VCaP (cell line): ENCODE measurements at regions not wholly inside any gene's neighbourhood (a gene's known extent, or its start where the extent isn't known, plus 50 kb on each side); places are given as distances from the start of the nearest gene placed in this dataset.
"Not testable (repeated sequence)": the region's sequence is repeated elsewhere in the genome, so short reads cannot be mapped to it uniquely, and the experiment has no call there.

Experiments used
- H3K27ac ChIP-seq: fragments of 450-650 bp; 2 replicates; pipeline ENCODE4 v1.5.1; 2017
- TF ChIP-seq, protein P1 (sequence below): fragments of 450-650 bp; conservative IDR thresholded peaks from 2 replicates; pipeline ENCODE4 v1.5.1; 2017; ENCODE audit warnings: mild to moderate bottlenecking, moderate library complexity

DNA sequence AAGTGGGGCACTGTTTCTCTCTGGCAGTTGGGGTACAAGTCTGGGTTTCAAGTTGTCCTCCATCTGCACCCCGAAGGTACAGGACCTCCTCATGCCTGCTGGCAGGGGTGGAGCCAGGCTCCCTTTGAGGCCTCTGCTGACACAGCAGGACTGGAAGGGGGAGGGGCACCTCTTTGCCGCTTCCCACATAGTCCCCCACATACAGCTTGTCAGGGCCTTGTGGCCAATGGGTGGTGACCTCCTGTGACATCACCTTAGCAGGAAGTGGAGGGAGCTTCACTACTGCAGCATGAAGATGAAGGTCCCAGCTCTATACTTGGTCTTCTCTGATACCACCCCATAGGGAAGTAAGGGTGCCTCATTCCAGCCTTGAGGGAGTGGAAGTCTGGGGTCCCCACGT is 167.8 kb downstream of the RAMP3 start:
- H3K27ac ChIP-seq = no peak overlapping the region

GRCh38 chr7:45328403-45328981 is 170.9 kb downstream of the RAMP3 start:
- no peak overlapping the region for H3K27ac ChIP-seq
- TF ChIP-seq, protein P1, sequence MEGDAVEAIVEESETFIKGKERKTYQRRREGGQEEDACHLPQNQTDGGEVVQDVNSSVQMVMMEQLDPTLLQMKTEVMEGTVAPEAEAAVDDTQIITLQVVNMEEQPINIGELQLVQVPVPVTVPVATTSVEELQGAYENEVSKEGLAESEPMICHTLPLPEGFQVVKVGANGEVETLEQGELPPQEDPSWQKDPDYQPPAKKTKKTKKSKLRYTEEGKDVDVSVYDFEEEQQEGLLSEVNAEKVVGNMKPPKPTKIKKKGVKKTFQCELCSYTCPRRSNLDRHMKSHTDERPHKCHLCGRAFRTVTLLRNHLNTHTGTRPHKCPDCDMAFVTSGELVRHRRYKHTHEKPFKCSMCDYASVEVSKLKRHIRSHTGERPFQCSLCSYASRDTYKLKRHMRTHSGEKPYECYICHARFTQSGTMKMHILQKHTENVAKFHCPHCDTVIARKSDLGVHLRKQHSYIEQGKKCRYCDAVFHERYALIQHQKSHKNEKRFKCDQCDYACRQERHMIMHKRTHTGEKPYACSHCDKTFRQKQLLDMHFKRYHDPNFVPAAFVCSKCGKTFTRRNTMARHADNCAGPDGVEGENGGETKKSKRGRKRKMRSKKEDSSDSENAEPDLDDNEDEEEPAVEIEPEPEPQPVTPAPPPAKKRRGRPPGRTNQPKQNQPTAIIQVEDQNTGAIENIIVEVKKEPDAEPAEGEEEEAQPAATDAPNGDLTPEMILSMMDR = no peak

More for the DNA sequence above, 167.8 kb downstream of the RAMP3 start:
- TF ChIP-seq, protein P1 = no peak

DNA sequence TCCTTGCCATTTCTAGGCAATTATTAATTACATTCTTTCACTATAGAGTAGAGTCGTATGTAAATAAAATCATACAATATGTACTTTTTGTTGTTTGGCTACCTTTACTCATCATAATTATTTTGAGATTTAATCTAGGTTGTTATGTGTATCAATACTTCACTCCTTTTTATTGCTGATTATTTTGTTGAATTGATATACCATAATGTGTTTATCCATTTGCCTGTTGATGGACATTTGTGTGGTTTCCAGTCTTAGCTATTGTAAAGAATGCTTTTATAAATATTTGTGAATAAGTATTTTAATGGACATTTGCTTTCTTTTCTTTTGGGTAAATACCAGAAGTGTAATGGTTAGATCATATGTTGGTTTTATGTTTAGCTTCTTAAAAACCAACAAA is 174.0 kb downstream of the RAMP3 start:
- TF ChIP-seq, protein P1 = no peak
- no peak overlapping the region for H3K27ac ChIP-seq

- not testable (repeated sequence) for H3K27ac ChIP-seq
Measured at GRCh38 chr7:45335024-45335423, 177.4 kb downstream of the RAMP3 start.

GRCh38 chr7:45342236-45342635 is 184.6 kb downstream of the RAMP3 start:
- no peak overlapping the region for H3K27ac ChIP-seq
- TF ChIP-seq, protein P1 = no peak

DNA sequence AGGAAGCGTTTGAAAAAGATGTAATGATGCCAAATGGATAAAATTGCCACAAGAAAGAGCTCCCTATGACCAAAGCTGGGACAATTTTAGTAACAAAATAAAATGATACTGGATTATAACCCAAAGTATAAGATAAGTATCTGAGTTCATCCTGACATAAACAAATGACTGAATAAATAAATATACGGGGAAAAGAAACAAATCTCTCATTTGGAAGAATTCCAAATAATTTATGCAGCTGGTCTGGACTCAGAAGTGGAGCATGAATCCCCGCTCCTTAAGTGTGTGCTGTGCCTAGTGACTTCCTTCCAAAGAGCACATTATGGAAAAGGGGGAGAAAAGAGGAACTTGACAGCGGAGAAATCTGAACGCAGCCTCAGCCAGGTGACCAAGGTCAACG is 186.2 kb downstream of the RAMP3 start:
- no peak overlapping the region for H3K27ac ChIP-seq
- TF ChIP-seq, protein P1 = no peak

- no peak overlapping the region for H3K27ac ChIP-seq
- TF ChIP-seq, protein P1 = no peak
Measured at GRCh38 chr7:45347804-45348203, 190.2 kb downstream of the RAMP3 start.

GRCh38 chr7:45349090-45349489 is 191.5 kb downstream of the RAMP3 start:
- TF ChIP-seq, protein P1 = no peak

More at GRCh38 chr7:45349090-45349489, 191.5 kb downstream of the RAMP3 start:
- no peak overlapping the region for H3K27ac ChIP-seq
